Suprapubic skin (tissue), 4 donors: ENCODE measurements at regions not wholly inside any gene's neighbourhood (a gene's known extent, or its start where the extent isn't known, plus 50 kb on each side); places are given as distances from the start of the nearest gene placed in this dataset.

Experiments
- DNase-seq, 2 donors: peaks; one replicate each; pipeline ENCODE4 v3.0.0-alpha.2; 2019; ENCODE audit warnings: low spot score in 2 of 2
- H3K27ac ChIP-seq: fragments of 200-600 bp; sonication (generic); one replicate; pipeline ENCODE4 v1.5.1; 2019
- H3K27me3 ChIP-seq: fragments of 200-600 bp; sonication (generic); one replicate; pipeline ENCODE4 v1.5.1; 2019
- H3K36me3 ChIP-seq: fragments of 200-600 bp; sonication (generic); one replicate; pipeline ENCODE4 v1.5.1; 2019
- H3K4me1 ChIP-seq: fragments of 200-600 bp; sonication (generic); one replicate; pipeline ENCODE4 v1.5.1; 2019
- H3K4me3 ChIP-seq: fragments of 200-600 bp; sonication (generic); one replicate; pipeline ENCODE4 v1.5.1; 2019; ENCODE audit warnings: mild to moderate bottlenecking
- H3K9me3 ChIP-seq: fragments of 200-600 bp; sonication (generic); one replicate; pipeline ENCODE4 v1.5.1; 2019
- CTCF ChIP-seq, 2 donors: fragments of 200-600 bp in 1 of 2; fragments of 450-650 bp in 1 of 2; sonication (generic) in 1 of 2; IDR thresholded peaks; one replicate each; pipeline ENCODE4 v1.5.1; 2016 to 2019; ENCODE audit warnings: antibody characterized with exemption in 2 of 2, mild to moderate bottlenecking in 1 of 2, moderate library complexity in 1 of 2
- EP300 ChIP-seq: sonication (generic); formaldehyde crosslinking; IDR thresholded peaks from one replicate; pipeline ENCODE4 v1.6.1; 2017; ENCODE audit warnings: antibody characterized with exemption
- POLR2A ChIP-seq, 2 donors: fragments of 450-650 bp; IDR thresholded peaks; one replicate each; pipeline ENCODE4 v1.6.1; 2017; ENCODE audit warnings: antibody characterized with exemption in 2 of 2, mild to moderate bottlenecking in 2 of 2, moderate library complexity in 2 of 2
- POLR2AphosphoS5 ChIP-seq, 3 donors: sonication (generic); formaldehyde crosslinking; IDR thresholded peaks; one replicate each; pipeline ENCODE4 v1.6.1; 2017; ENCODE audit warnings: antibody characterized with exemption in 3 of 3
- WGBS: methylation state at CpG from one replicate; pipeline ENCODE4 v1.1.5; 2018; 5-methylcytosine and 5-hydroxymethylcytosine counted together

GRCh38 chr3:194933465-194933864 is 247.8 kb downstream of the FAM43A start:
- WGBS: 93% methylated on average over 5 of the region's 5 CpGs
- Histone ChIP-seq H3K36me3 (no peaks in the 10 kb centered on the region), H3K4me1 (peaks cover 27% of the 10 kb centered on the region), H3K27ac (no peak overlapping the region), H3K9me3 (no peaks in the 10 kb centered on the region), H3K27me3 (no peaks in the 10 kb centered on the region), H3K4me3 (no peak overlapping the region)
- DNase-seq: no peak
- no peak for TF ChIP-seq CTCF (IDR thresholded peaks at IDR 0.05)
- no peak for TF ChIP-seq POLR2AphosphoS5 (IDR thresholded peaks at IDR 0.05)
- TF ChIP-seq POLR2A (IDR thresholded peaks at IDR 0.05): no peak
- no peak for TF ChIP-seq EP300

- 69% methylated on average over 4 of the region's 4 CpGs for WGBS
- Histone ChIP-seq H3K27me3 (no peaks in the 10 kb centered on the region), H3K27ac (no peak overlapping the region), H3K4me1 (peaks cover 16% of the 10 kb centered on the region), H3K4me3 (no peak overlapping the region), H3K36me3 (no peaks in the 10 kb centered on the region), H3K9me3 (no peaks in the 10 kb centered on the region)
- TF ChIP-seq CTCF (IDR thresholded peaks at IDR 0.05): no peak
- no peak for TF ChIP-seq POLR2A (IDR thresholded peaks at IDR 0.05)
- TF ChIP-seq EP300: no peak
- no peak for TF ChIP-seq POLR2AphosphoS5 (IDR thresholded peaks at IDR 0.05)
- DNase-seq: no peak
Observed at GRCh38 chr3:194935061-194935460, 249.4 kb downstream of the FAM43A start.

GRCh38 chr3:194935632-194936470 is 250.2 kb downstream of the FAM43A start:
- Histone ChIP-seq H3K27me3 (no peaks in the 10 kb centered on the region), H3K4me1 (peaks cover 11% of the 10 kb centered on the region), H3K9me3 (no peaks in the 10 kb centered on the region), H3K27ac (no peak overlapping the region), H3K36me3 (no peaks in the 10 kb centered on the region), H3K4me3 (no peak overlapping the region)
- 70% methylated on average over 10 of the region's 10 CpGs for WGBS
- DNase-seq: no peak
- TF ChIP-seq EP300 (no peak), POLR2A (IDR thresholded peaks at IDR 0.05) (no peak), POLR2AphosphoS5 (IDR thresholded peaks at IDR 0.05) (no peak), CTCF (IDR thresholded peaks at IDR 0.05) (no peak)

- Histone ChIP-seq H3K4me3 (no peak overlapping the region), H3K27ac (no peak overlapping the region), H3K4me1 (peaks cover 5% of the 10 kb centered on the region), H3K9me3 (no peaks in the 10 kb centered on the region), H3K36me3 (no peaks in the 10 kb centered on the region), H3K27me3 (no peaks in the 10 kb centered on the region)
- TF ChIP-seq POLR2AphosphoS5 (IDR thresholded peaks at IDR 0.05) (no peak), POLR2A (IDR thresholded peaks at IDR 0.05) (no peak), CTCF (IDR thresholded peaks at IDR 0.05) (no peak), EP300 (no peak)
- 77% methylated on average over 3 of the region's 4 CpGs for WGBS
- no peak for DNase-seq
Observed at GRCh38 chr3:194936659-194937058, 251.0 kb downstream of the FAM43A start.

- DNase-seq: no peak
- no peaks in the 10 kb centered on the region for H3K36me3 ChIP-seq
- no peaks in the 10 kb centered on the region for H3K9me3 ChIP-seq
- no peaks in the 10 kb centered on the region for H3K27me3 ChIP-seq
- H3K4me1 ChIP-seq: no peaks in the 10 kb centered on the region
- WGBS: 96% methylated on average over 3 of the region's 5 CpGs
- H3K4me3 ChIP-seq: no peak overlapping the region
- TF ChIP-seq POLR2A (IDR thresholded peaks at IDR 0.05) (no peak), POLR2AphosphoS5 (IDR thresholded peaks at IDR 0.05) (no peak), CTCF (IDR thresholded peaks at IDR 0.05) (no peak), EP300 (no peak)
- no peak overlapping the region for H3K27ac ChIP-seq
Observed at GRCh38 chr3:194937144-194937543, 251.5 kb downstream of the FAM43A start.
